Left lung (tissue), 4 donors: ENCODE measurements at regions not wholly inside any gene's neighbourhood (a gene's known extent, or its start where the extent isn't known, plus 50 kb on each side); places are given as distances from the start of the nearest gene placed in this dataset.

Experiments
- ATAC-seq: fragments of 200-7000 bp; cut with Tn5 transposase; one replicate; pipeline ENCODE4 v1.9.1; 2020; ENCODE audit warnings: moderate library complexity
- DNase-seq, 4 donors: peaks; one replicate each; pipeline ENCODE4 v3.0.0-alpha.2; 2013 to 2020
- H3K27ac ChIP-seq, 2 donors: fragments of 200-600 bp; sonication (generic) in 1 of 2; one replicate each; pipeline versions ENCODE4 v1.5.0 to v1.8.0; 2020 to 2021
- H3K27me3 ChIP-seq, 2 donors: fragments of 200-600 bp; sonication (generic) in 1 of 2; one replicate each; pipeline versions ENCODE4 v1.5.0 to v1.8.0; 2020 to 2021
- H3K36me3 ChIP-seq, 2 donors: fragments of 200-600 bp; sonication (generic) in 1 of 2; one replicate each; pipeline versions ENCODE4 v1.5.0 to v1.8.0; 2020 to 2021
- H3K4me1 ChIP-seq, 2 donors: fragments of 200-600 bp; one replicate each; pipeline ENCODE4 v1.8.0; 2021
- H3K4me3 ChIP-seq, 2 donors: fragments of 200-600 bp; sonication (generic) in 1 of 2; one replicate each; pipeline versions ENCODE4 v1.5.0 to v1.8.0; 2020 to 2021; ENCODE audit warnings: mild to moderate bottlenecking in 1 of 2
- H3K9me3 ChIP-seq, 2 donors: fragments of 200-600 bp; sonication (generic) in 1 of 2; one replicate each; pipeline versions ENCODE4 v1.5.0 to v1.8.0; 2020 to 2021
- intact Hi-C, 2 donors: fragments of 100-400 bp; cut with DNase I; formaldehyde crosslinking; loops; one replicate each; pipeline versions ENCODE4 v1.11.2 to v1.14.2; 2022
- TF ChIP-seq, protein P1 (sequence below), 2 donors: fragments of 200-600 bp; sonication (generic) in 1 of 2; IDR thresholded peaks; one replicate each; pipeline versions ENCODE4 v1.5.0 to v1.8.0; 2021; ENCODE audit warnings: antibody characterized with exemption in 2 of 2
- donor health status: DM: no; HTN: yes; CAD: no.
- donor health status: DM: no; HTN: no; CAD: no.

DNA sequence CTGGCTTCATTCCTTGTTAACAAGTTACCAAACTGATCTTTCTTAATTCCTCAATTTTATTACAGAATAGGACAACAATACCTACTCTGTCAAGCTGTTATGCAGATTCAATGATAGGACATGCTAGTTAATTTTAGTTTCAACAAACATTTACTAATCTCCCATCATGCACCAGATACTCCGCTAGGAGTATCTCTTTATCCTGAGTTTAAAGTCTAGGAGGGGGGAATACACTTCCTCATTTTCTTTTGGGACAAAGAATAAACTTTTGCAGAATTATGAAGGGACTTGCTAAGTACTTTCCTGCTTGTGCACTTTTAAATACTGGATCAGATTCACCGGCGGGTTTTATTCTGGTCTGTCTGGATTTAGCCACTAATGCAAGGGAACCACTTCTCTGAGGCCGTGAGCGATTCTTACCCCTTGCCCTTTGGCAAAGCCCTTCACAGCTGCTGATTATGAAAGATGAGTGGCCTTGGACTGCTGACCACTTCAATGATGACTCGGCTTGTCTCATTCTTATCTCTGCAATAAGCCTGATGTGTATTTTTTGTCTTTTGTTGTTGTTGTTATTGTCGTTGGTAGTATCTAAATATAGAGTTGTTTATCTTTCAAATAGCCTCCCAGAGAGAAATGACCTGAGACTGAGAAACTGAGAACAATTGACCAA lies 73.9 kb downstream of the RMI1 start:
- no peaks in the 10 kb centered on the region for H3K9me3 ChIP-seq
- DNase-seq: no peak

DNA sequence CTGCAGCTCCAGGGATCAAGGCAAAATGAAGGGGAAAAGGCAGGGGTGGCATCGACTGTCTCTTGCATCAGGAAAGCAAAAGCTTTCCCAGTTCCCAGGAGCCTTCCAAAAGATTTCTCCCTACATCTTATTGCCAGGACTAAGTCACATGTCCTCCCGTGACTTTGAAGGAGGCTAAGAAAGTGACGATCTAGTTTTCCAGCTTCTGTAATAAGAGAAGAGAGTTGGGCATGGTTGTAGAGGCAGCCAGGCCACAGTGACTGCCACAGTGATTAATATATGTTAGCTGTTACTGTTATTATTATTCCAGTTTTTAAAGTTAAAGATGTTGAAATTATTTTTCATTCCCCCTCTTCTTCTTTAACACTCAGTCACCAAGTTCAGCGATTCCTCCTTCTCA lies 77.1 kb downstream of the RMI1 start:
- Histone ChIP-seq H3K27me3 (no peaks in the 10 kb centered on the region), H3K4me1 (no peaks in the 10 kb centered on the region), H3K9me3 (no peaks in the 10 kb centered on the region), H3K27ac (no peak overlapping the region), H3K4me3 (no peak overlapping the region), H3K36me3 (no peaks in the 10 kb centered on the region)
- TF ChIP-seq, protein P1, sequence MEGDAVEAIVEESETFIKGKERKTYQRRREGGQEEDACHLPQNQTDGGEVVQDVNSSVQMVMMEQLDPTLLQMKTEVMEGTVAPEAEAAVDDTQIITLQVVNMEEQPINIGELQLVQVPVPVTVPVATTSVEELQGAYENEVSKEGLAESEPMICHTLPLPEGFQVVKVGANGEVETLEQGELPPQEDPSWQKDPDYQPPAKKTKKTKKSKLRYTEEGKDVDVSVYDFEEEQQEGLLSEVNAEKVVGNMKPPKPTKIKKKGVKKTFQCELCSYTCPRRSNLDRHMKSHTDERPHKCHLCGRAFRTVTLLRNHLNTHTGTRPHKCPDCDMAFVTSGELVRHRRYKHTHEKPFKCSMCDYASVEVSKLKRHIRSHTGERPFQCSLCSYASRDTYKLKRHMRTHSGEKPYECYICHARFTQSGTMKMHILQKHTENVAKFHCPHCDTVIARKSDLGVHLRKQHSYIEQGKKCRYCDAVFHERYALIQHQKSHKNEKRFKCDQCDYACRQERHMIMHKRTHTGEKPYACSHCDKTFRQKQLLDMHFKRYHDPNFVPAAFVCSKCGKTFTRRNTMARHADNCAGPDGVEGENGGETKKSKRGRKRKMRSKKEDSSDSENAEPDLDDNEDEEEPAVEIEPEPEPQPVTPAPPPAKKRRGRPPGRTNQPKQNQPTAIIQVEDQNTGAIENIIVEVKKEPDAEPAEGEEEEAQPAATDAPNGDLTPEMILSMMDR (IDR thresholded peaks at IDR 0.05): no peak
- intact Hi-C loops: no loop called here
- ATAC-seq (no peak), DNase-seq (no peak)

More for the DNA sequence above, 73.9 kb downstream of the RMI1 start:
- H3K36me3 ChIP-seq: no peaks in the 10 kb centered on the region
- ATAC-seq: no peak
- H3K27me3 ChIP-seq: no peaks in the 10 kb centered on the region
- no peaks in the 10 kb centered on the region for H3K4me1 ChIP-seq
- intact Hi-C loops: no loop called here
- TF ChIP-seq, protein P1 (IDR thresholded peaks at IDR 0.05): no peak
- no peak overlapping the region for H3K27ac ChIP-seq
- H3K4me3 ChIP-seq: no peak overlapping the region

DNA sequence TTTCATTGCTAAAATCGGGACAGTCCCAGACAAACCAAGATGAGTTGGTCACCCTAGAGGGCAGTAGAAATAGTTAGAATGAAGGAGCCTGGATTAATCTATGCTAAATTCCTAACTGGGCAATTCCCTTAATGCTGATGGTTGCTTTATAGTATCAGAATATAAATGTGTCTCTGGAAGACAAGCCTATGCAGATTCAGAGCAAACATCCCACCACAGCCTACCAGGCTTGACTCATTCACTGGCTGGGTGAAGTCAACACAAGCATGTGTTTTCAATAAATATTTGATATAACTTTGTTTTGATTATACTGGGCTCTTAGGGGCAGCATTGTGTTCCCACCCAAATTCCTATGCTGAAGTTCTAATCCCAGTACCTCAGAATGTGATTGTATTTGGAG lies 79.3 kb downstream of the RMI1 start:
- DNase-seq (no peak), ATAC-seq (no peak)
- H3K4me1 ChIP-seq: no peaks in the 10 kb centered on the region
- no peaks in the 10 kb centered on the region for H3K27me3 ChIP-seq
- no peaks in the 10 kb centered on the region for H3K36me3 ChIP-seq
- no peak overlapping the region for H3K4me3 ChIP-seq
- H3K27ac ChIP-seq: no peak overlapping the region
- intact Hi-C loops: no loop called here
- TF ChIP-seq, protein P1 (IDR thresholded peaks at IDR 0.05): no peak
- H3K9me3 ChIP-seq: no peaks in the 10 kb centered on the region

DNA sequence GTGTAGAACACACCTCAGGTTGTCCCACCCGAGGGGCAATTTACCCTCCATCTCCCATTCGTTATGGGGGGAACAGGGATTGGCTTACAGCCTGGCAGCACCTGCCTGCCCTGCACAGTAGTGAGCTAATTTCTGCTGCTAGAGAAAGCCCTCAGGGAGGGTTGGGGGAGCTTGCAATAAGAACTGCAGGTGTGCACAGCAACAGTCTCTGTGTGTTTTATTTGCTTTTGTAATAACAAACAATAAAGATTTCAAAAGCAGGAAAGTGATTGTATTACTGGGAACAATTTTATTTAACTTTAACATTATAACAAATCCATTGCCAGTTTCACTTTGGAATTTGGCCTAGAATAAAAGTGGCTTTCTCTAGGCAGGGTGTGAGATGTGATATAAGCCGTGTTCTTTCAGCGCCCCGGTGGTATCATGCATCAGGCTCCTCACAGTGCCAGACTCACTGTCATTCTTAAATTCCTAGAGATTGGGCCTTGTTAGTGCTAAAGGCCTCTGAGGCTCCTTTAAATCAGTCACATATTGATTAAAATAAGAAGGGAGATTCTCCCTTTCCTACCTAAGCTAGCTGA lies 81.1 kb downstream of the RMI1 start:
- Histone ChIP-seq H3K27ac (no peak overlapping the region), H3K36me3 (no peaks in the 10 kb centered on the region), H3K27me3 (no peaks in the 10 kb centered on the region), H3K4me3 (no peak overlapping the region), H3K9me3 (no peaks in the 10 kb centered on the region), H3K4me1 (no peaks in the 10 kb centered on the region)
- no peak for ATAC-seq
- intact Hi-C loops: no loop called here
- DNase-seq: no peak
- TF ChIP-seq, protein P1 (IDR thresholded peaks at IDR 0.05): no peak

DNA sequence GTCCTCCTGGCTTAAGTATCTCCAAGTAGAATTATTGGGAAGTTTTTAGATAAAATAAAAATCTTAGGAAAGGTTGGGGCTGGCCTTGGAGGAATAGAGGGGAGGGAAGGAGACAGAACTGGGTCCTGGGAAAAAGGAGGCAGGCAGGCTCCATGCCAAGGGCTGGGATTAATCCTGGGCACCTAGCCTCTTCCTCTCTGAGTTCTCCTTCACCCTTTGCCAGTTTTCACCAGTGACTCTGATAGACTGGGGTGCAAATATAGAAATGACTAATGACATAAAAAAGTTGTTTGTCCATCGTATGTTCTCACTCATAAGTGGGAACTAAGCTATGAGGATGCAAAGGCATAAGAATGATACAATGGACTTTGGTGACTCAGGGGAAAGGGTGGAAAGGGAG lies 81.9 kb downstream of the RMI1 start:
- H3K36me3 ChIP-seq: no peaks in the 10 kb centered on the region
- no peak overlapping the region for H3K27ac ChIP-seq
- H3K4me1 ChIP-seq: no peaks in the 10 kb centered on the region
- TF ChIP-seq, protein P1 (IDR thresholded peaks at IDR 0.05): no peak
- H3K4me3 ChIP-seq: no peak overlapping the region
- DNase-seq: no peak
- intact Hi-C loops: no loop called here
- no peaks in the 10 kb centered on the region for H3K27me3 ChIP-seq
- ATAC-seq: no peak
- H3K9me3 ChIP-seq: no peaks in the 10 kb centered on the region
